ENCODE measurements at regions not wholly inside any gene's neighbourhood (a gene's known extent, or its start where the extent isn't known, plus 50 kb on each side); places are given as distances from the start of the nearest gene placed in this dataset.

GRCh38 chr16:85265810-85266209, 153.5 kb upstream of the CIBAR2 start:
- TF ChIP-seq CTCF (IDR thresholded peaks at IDR 0.05 in 4 of 5, conservative IDR thresholded peaks at IDR 0.05 in 1 of 5), result no peak
- TF ChIP-seq POLR2A (IDR thresholded peaks at IDR 0.05), result no peak
